SU-DHL-6 (cell line): ENCODE measurements at regions not wholly inside any gene's neighbourhood (a gene's known extent, or its start where the extent isn't known, plus 50 kb on each side); places are given as distances from the start of the nearest gene placed in this dataset.

ENCODE experiments used
- H2AFZ ChIP-seq: fragments of 200-600 bp; sonication (generic); 2 replicates; pipeline ENCODE4 v1.6.1; 2014; ENCODE audit warnings: low read depth, mild to moderate bottlenecking, moderate library complexity, mixed read lengths, antibody characterized with exemption, low read length; ENCODE audit not compliant: severe bottlenecking
- H3F3A ChIP-seq: fragments of 200-600 bp; shearing (Covaris generic); 2 replicates; pipeline ENCODE4 v1.6.0; 2016; ENCODE audit warnings: antibody characterized with exemption, mild to moderate bottlenecking; ENCODE audit not compliant: insufficient read depth
- H3K27ac ChIP-seq: fragments of 200-600 bp; sonication (generic); 2 replicates; pipeline ENCODE4 v1.5.1; 2016; ENCODE audit warnings: low read depth, mild to moderate bottlenecking, low read length, moderate library complexity, mixed read lengths
- H3K27me3 ChIP-seq: fragments of 200-600 bp; sonication (generic), shearing (Covaris generic); 2 replicates; pipeline ENCODE4 v1.6.0; 2014; ENCODE audit warnings: mild to moderate bottlenecking, low read length
- H3K36me3 ChIP-seq: fragments of 200-600 bp; sonication (generic); 2 replicates; pipeline ENCODE4 v1.6.1; 2014; ENCODE audit warnings: mild to moderate bottlenecking, low read length, mixed read lengths
- H3K4me2 ChIP-seq: fragments of 300-600, 200-600 bp; shearing (Covaris generic), sonication (generic); 2 replicates; pipeline ENCODE4 v1.6.0; 2014; ENCODE audit warnings: low read length, low read depth, mild to moderate bottlenecking; ENCODE audit not compliant: poor library complexity, severe bottlenecking
- H3K4me3 ChIP-seq: fragments of 200-600 bp; sonication (generic); 2 replicates; pipeline ENCODE4 v1.5.1; 2014; ENCODE audit warnings: antibody characterized with exemption, low read length, mild to moderate bottlenecking, mixed read lengths; ENCODE audit not compliant: insufficient read depth, poor library complexity, severe bottlenecking
- H3K79me2 ChIP-seq: fragments of 200-600 bp; sonication (generic); 2 replicates; pipeline ENCODE4 v1.6.1; 2014; ENCODE audit warnings: mild to moderate bottlenecking, low read length, moderate library complexity; ENCODE audit not compliant: insufficient read depth
- H3K9ac ChIP-seq: fragments of 200-600 bp; sonication (generic); 2 replicates; pipeline ENCODE4 v1.7.0; 2014; ENCODE audit warnings: mild to moderate bottlenecking, low read length
- H3K9me2 ChIP-seq: fragments of 200-600 bp; sonication (generic); replicated peaks from 2 replicates; pipeline ENCODE4 v1.6.1; 2014; ENCODE audit warnings: low read length; ENCODE audit not compliant: insufficient read depth
- H3K9me3 ChIP-seq: fragments of 200-600 bp; sonication (generic); 2 replicates; pipeline ENCODE4 v1.6.1; 2014; ENCODE audit warnings: low read length, mixed read lengths; ENCODE audit not compliant: insufficient read depth
- H4K20me1 ChIP-seq: fragments of 200-600 bp; sonication (generic); 2 replicates; pipeline ENCODE4 v1.6.1; 2014; ENCODE audit warnings: low read depth, mild to moderate bottlenecking, antibody characterized with exemption, low read length, moderate library complexity, mixed read lengths
- CTCF ChIP-seq: fragments of 200-600 bp; sonication (generic); IDR thresholded peaks from one replicate; pipeline ENCODE4 v1.5.1; 2017; ENCODE audit warnings: antibody characterized with exemption, mild to moderate bottlenecking, low read length, moderate library complexity; ENCODE audit not compliant: insufficient read depth, poor library complexity, severe bottlenecking
- EZH2phosphoT487 ChIP-seq: fragments of 200-600 bp; sonication (generic), shearing (Covaris generic); conservative IDR thresholded peaks from 2 replicates; pipeline ENCODE4 v1.6.1; 2018; ENCODE audit warnings: mild to moderate bottlenecking, antibody characterized with exemption, low read length, moderate library complexity, mixed read lengths

- Histone ChIP-seq H3K4me2 (no peak overlapping the region), H3K27ac (no peak overlapping the region), H3K36me3 (no peaks in the 10 kb centered on the region), H2AFZ (no peak overlapping the region), H3F3A (no peaks in the 10 kb centered on the region), H3K9me2 (no peaks in the 10 kb centered on the region), H3K4me3 (no peak overlapping the region), H4K20me1 (no peaks in the 10 kb centered on the region), H3K79me2 (no peaks in the 10 kb centered on the region), H3K9ac (no peak overlapping the region), H3K27me3 (no peaks in the 10 kb centered on the region), H3K9me3 (no peaks in the 10 kb centered on the region)
- no peak for TF ChIP-seq CTCF
- no peak for TF ChIP-seq EZH2phosphoT487
These were observed 552.2 kb upstream of the RIOK2 start for GRCh38 chr5:97735209-97735608.

- Histone ChIP-seq H3K27ac (no peak overlapping the region), H3K4me3 (no peak overlapping the region), H3K9ac (no peak overlapping the region), H4K20me1 (no peaks in the 10 kb centered on the region), H3F3A (no peaks in the 10 kb centered on the region), H3K4me2 (no peak overlapping the region), H3K79me2 (no peaks in the 10 kb centered on the region), H3K27me3 (no peaks in the 10 kb centered on the region), H3K9me2 (no peaks in the 10 kb centered on the region), H2AFZ (no peak overlapping the region), H3K36me3 (no peaks in the 10 kb centered on the region), H3K9me3 (no peaks in the 10 kb centered on the region)
- no peak for TF ChIP-seq CTCF
- TF ChIP-seq EZH2phosphoT487, result no peak
These were observed 554.6 kb upstream of the RIOK2 start for GRCh38 chr5:97737608-97738007.

GRCh38 chr5:97745817-97746216, 562.8 kb upstream of the RIOK2 start:
- no peaks in the 10 kb centered on the region for H3K79me2 ChIP-seq
- no peak overlapping the region for H3K27ac ChIP-seq
- H3K9ac ChIP-seq, result no peak overlapping the region
- no peaks in the 10 kb centered on the region for H4K20me1 ChIP-seq
- H3K9me3 ChIP-seq, result no peaks in the 10 kb centered on the region
- H3F3A ChIP-seq, result no peaks in the 10 kb centered on the region
- no peaks in the 10 kb centered on the region for H3K9me2 ChIP-seq
- TF ChIP-seq EZH2phosphoT487 (no peak), CTCF (no peak)
- no peak overlapping the region for H3K4me3 ChIP-seq
- no peak overlapping the region for H2AFZ ChIP-seq
- no peak overlapping the region for H3K4me2 ChIP-seq
- H3K36me3 ChIP-seq, result no peaks in the 10 kb centered on the region
- H3K27me3 ChIP-seq, result no peaks in the 10 kb centered on the region

GRCh38 chr5:97750576-97750975, 567.5 kb upstream of the RIOK2 start:
- H3K79me2 ChIP-seq, result no peaks in the 10 kb centered on the region
- no peak overlapping the region for H2AFZ ChIP-seq
- TF ChIP-seq EZH2phosphoT487 (no peak), CTCF (no peak)

More at GRCh38 chr5:97750576-97750975, 567.5 kb upstream of the RIOK2 start:
- Histone ChIP-seq H4K20me1 (no peaks in the 10 kb centered on the region), H3K9me3 (no peaks in the 10 kb centered on the region), H3K9me2 (no peaks in the 10 kb centered on the region), H3K27me3 (no peaks in the 10 kb centered on the region), H3K36me3 (no peaks in the 10 kb centered on the region), H3K4me3 (no peak overlapping the region), H3K9ac (no peak overlapping the region), H3F3A (no peaks in the 10 kb centered on the region), H3K4me2 (no peak overlapping the region), H3K27ac (no peak overlapping the region)
